Keratinocyte (primary cell): ENCODE measurements at regions not wholly inside any gene's neighbourhood (a gene's known extent, or its start where the extent isn't known, plus 50 kb on each side); places are given as distances from the start of the nearest gene placed in this dataset.

ENCODE experiments used
- DNase-seq: peaks from one replicate; pipeline ENCODE4 v3.0.0-alpha.2; 2011; ENCODE audit warnings: low read depth, missing footprints, low spot score
- FAIRE-seq: peaks from 2 replicates; lab custom pipeline; 2011; peaks lifted over from hg19 to GRCh38; lab: Jason Lieb, UNC
- H2AFZ ChIP-seq: 2 replicates; pipeline ENCODE4 v1.6.0; 2012; ENCODE audit warnings: low read length, control low read depth, inconsistent platforms; ENCODE audit not compliant: control insufficient read depth
- H3K27ac ChIP-seq: 2 replicates; pipeline ENCODE4 v1.5.1; 2011; ENCODE audit warnings: low read length; ENCODE audit not compliant: control insufficient read depth, insufficient read depth
- H3K27me3 ChIP-seq: 3 replicates; pipeline ENCODE4 v1.6.0; 2011; ENCODE audit warnings: low read length; ENCODE audit not compliant: control insufficient read depth, insufficient read depth; ENCODE audit errors: extremely low read depth
- H3K36me3 ChIP-seq, 2 experiments: 2 replicates in 1 of 2; 3 replicates in 1 of 2; pipeline ENCODE4 v1.5.1; 2011; ENCODE audit warnings: low read length in 2 of 2, mild to moderate bottlenecking in 1 of 2; ENCODE audit not compliant: control insufficient read depth in 2 of 2, insufficient read depth in 2 of 2; ENCODE audit errors: extremely low read depth in 1 of 2
- H3K4me1 ChIP-seq: 3 replicates; pipeline ENCODE4 v1.5.1; 2011; ENCODE audit warnings: low read length; ENCODE audit not compliant: control insufficient read depth, insufficient read depth; ENCODE audit errors: extremely low read depth
- H3K4me2 ChIP-seq: 3 replicates; pipeline ENCODE4 v1.6.0; 2011; ENCODE audit warnings: low read depth, low read length; ENCODE audit not compliant: control insufficient read depth, insufficient read depth; ENCODE audit errors: extremely low read depth
- H3K4me3 ChIP-seq, 3 experiments: fragments of 200-600 bp in 1 of 3; sonication (generic) in 1 of 3; 2 replicates in 2 of 3; 3 replicates in 1 of 3; pipeline ENCODE4 v1.5.1; 2011 to 2016; ENCODE audit warnings: low read length in 3 of 3, mild to moderate bottlenecking in 3 of 3, control low read depth in 2 of 3, inconsistent platforms in 1 of 3, low read depth in 1 of 3, mixed read lengths in 1 of 3, mixed run types in 1 of 3, moderate library complexity in 1 of 3; ENCODE audit not compliant: control insufficient read depth in 2 of 3, insufficient read depth in 2 of 3; ENCODE audit errors: extremely low read depth in 1 of 3
- H3K79me2 ChIP-seq: 2 replicates; pipeline ENCODE4 v1.6.0; 2012; ENCODE audit warnings: low read length; ENCODE audit not compliant: control insufficient read depth, insufficient read depth
- H3K9ac ChIP-seq: 3 replicates; pipeline ENCODE4 v1.6.0; 2011; ENCODE audit warnings: low read length; ENCODE audit not compliant: control insufficient read depth, insufficient read depth; ENCODE audit errors: extremely low read depth
- H3K9me1 ChIP-seq: 3 replicates; pipeline ENCODE4 v1.6.0; 2011; ENCODE audit warnings: low read length; ENCODE audit not compliant: control insufficient read depth, insufficient read depth; ENCODE audit errors: extremely low read depth
- H3K9me3 ChIP-seq: 2 replicates; pipeline ENCODE4 v1.5.1; 2012; ENCODE audit warnings: low read depth, low read length; ENCODE audit not compliant: control insufficient read depth
- H4K20me1 ChIP-seq: 3 replicates; pipeline ENCODE4 v1.6.0; 2011; ENCODE audit warnings: low read length; ENCODE audit not compliant: control insufficient read depth, insufficient read depth; ENCODE audit errors: extremely low read depth
- EZH2 ChIP-seq: IDR thresholded peaks from one replicate; pipeline ENCODE4 v1.6.1; 2012; ENCODE audit warnings: inconsistent platforms, mild to moderate bottlenecking, low read length, moderate library complexity
- dilution Hi-C: fragments of 300-500 bp; cut with MboI; formaldehyde crosslinking; loops from one replicate; pipeline ENCODE4 v1.7.0; 2020; ENCODE audit warnings: low sequenced_read_pairs; ENCODE audit not compliant: extremely low pct_ligation_motif_present
- TF ChIP-seq, protein P1 (sequence below), 3 experiments: IDR thresholded peaks in 1 of 3; conservative IDR thresholded peaks in 1 of 3; optimal IDR thresholded peaks in 1 of 3; 2 replicates in 2 of 3; 3 replicates in 1 of 3; pipeline versions ENCODE3 to v1.5.1; 2011; ENCODE audit warnings: low read length in 3 of 3, mild to moderate bottlenecking in 3 of 3, moderate library complexity in 2 of 3, control low read depth in 1 of 3, inconsistent platforms in 1 of 3; ENCODE audit not compliant: insufficient read depth in 2 of 3; ENCODE audit errors: extremely low read depth in 1 of 3

DNA sequence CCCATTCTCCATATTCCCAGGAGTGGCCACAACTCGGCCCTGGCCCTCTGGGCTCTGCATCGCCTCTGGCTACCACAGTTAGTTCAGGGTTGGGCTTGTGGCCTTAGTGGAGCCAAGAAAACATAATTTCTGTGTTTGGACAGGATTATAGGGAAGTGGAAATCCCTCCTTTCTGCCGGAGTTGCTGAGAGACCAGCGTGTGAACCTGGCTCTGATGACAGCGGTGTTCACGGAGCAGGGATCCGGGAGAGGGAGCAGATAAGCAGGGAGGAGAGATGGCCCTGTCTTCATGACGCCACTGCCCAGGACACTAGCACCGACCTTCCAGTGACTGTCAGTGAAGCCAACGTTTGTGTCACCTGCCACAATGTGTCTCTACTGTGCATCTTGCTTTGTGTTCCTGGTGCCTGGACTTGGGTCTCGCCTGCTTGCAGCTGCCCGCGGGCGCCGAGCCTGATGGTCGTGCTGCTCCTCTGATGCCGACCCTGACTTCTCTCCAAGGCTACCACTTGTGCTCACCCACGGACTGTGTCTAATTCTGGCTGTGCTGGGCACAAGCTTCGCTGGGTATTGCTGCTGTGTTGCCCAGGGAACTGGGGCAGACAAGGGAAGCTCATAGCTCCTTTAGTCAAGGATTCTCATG lies 67.0 kb upstream of the VIPR2 start:
- Histone ChIP-seq H3K4me3 (no peak overlapping the region), H3K27ac (no peak overlapping the region), H3K9me3 (peaks cover 3% of the 10 kb centered on the region), H3K9ac (no peak overlapping the region), H3K4me1 (no peaks in the 10 kb centered on the region), H3K27me3 (no peaks in the 10 kb centered on the region), H4K20me1 (no peaks in the 10 kb centered on the region), H3K4me2 (no peak overlapping the region), H3K79me2 (no peaks in the 10 kb centered on the region), H3K36me3 (no peaks in the 10 kb centered on the region), H2AFZ (no peak overlapping the region), H3K9me1 (no peaks in the 10 kb centered on the region)
- TF ChIP-seq EZH2, result no peak
- TF ChIP-seq, protein P1, sequence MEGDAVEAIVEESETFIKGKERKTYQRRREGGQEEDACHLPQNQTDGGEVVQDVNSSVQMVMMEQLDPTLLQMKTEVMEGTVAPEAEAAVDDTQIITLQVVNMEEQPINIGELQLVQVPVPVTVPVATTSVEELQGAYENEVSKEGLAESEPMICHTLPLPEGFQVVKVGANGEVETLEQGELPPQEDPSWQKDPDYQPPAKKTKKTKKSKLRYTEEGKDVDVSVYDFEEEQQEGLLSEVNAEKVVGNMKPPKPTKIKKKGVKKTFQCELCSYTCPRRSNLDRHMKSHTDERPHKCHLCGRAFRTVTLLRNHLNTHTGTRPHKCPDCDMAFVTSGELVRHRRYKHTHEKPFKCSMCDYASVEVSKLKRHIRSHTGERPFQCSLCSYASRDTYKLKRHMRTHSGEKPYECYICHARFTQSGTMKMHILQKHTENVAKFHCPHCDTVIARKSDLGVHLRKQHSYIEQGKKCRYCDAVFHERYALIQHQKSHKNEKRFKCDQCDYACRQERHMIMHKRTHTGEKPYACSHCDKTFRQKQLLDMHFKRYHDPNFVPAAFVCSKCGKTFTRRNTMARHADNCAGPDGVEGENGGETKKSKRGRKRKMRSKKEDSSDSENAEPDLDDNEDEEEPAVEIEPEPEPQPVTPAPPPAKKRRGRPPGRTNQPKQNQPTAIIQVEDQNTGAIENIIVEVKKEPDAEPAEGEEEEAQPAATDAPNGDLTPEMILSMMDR (optimal IDR thresholded peaks at IDR 0.05 in 1 of 3, IDR thresholded peaks at IDR 0.05 in 1 of 3, conservative IDR thresholded peaks at IDR 0.05 in 1 of 3; ENCODE audit: extremely low read depth in 1 of 3, insufficient read depth in 2 of 3, low read length in 3 of 3), result no peak
- no peak for FAIRE-seq
- no peak for DNase-seq
- dilution Hi-C loops, result no loop called here

DNA sequence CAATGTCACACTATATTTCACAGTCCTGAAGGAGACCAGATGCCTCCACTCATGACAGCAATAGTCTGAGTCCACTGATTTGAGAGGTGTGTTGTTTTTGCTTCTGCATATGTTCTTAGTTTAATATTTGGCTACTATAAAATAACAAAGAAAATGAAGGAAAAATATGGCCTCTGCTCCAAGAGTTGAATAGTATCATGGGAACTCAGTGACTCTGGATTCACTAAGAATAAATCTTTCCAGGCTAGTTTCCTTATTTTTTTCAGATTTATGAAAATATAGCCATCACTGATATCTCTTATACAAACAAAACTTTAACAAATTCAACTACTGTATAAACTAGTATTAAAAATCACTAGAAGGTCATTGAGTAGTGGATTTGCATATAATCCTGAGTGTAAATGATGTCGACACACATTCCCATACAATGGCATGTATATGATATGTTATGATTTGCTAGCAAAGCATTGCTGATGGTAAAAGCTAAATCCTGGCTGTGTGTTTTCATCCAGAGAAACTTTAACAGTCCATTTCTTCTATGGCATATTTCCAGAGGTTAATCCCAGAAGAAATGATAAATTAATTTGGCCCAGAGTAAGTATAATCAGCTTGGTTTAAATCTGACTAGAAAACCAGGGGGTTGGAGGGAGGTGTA lies 66.0 kb upstream of the VIPR2 start:
- Histone ChIP-seq H3K27ac (no peak overlapping the region), H2AFZ (no peak overlapping the region), H3K9me1 (no peaks in the 10 kb centered on the region), H3K9ac (no peak overlapping the region), H3K27me3 (no peaks in the 10 kb centered on the region), H4K20me1 (no peaks in the 10 kb centered on the region), H3K4me3 (no peak overlapping the region), H3K9me3 (peaks cover 3% of the 10 kb centered on the region), H3K4me2 (no peak overlapping the region), H3K4me1 (no peaks in the 10 kb centered on the region), H3K36me3 (no peaks in the 10 kb centered on the region), H3K79me2 (no peaks in the 10 kb centered on the region)
- dilution Hi-C loops, result no loop called here
- no peak for TF ChIP-seq EZH2
- TF ChIP-seq, protein P1 (optimal IDR thresholded peaks at IDR 0.05 in 1 of 3, IDR thresholded peaks at IDR 0.05 in 1 of 3, conservative IDR thresholded peaks at IDR 0.05 in 1 of 3; ENCODE audit: extremely low read depth in 1 of 3, insufficient read depth in 2 of 3, low read length in 3 of 3), result no peak
- no peak for DNase-seq
- FAIRE-seq, result no peak
